Esophagus squamous epithelium (tissue), 5 donors: ENCODE measurements at regions not wholly inside any gene's neighbourhood (a gene's known extent, or its start where the extent isn't known, plus 50 kb on each side); places are given as distances from the start of the nearest gene placed in this dataset.

Experiments
- DNase-seq: peaks from one replicate; lab custom pipeline; 2025; lab: John Stamatoyannopoulos, UW
- H3K27ac ChIP-seq, 4 donors: fragments of 200-600 bp; sonication (generic); one replicate each; pipeline ENCODE4 v1.5.1; 2016 to 2019; ENCODE audit warnings: mild to moderate bottlenecking in 1 of 4
- H3K27me3 ChIP-seq, 4 donors: fragments of 200-600 bp; sonication (generic); 1 replicate in 3 of 4; 2 replicates in 1 of 4; pipeline versions ENCODE4 v1.5.1 to v1.6.0; 2017 to 2021; ENCODE audit warnings: antibody characterized with exemption in 1 of 4
- H3K36me3 ChIP-seq, 3 donors: fragments of 200-600 bp; sonication (generic); one replicate each; pipeline ENCODE4 v1.5.1; 2016 to 2019
- H3K4me1 ChIP-seq, 3 donors: fragments of 200-600 bp; sonication (generic); one replicate each; pipeline ENCODE4 v1.5.1; 2017 to 2019
- H3K4me3 ChIP-seq, 4 donors: fragments of 200-600 bp; sonication (generic); 1 replicate in 3 of 4; 2 replicates in 1 of 4; pipeline ENCODE4 v1.5.1; 2016 to 2019; ENCODE audit warnings: mild to moderate bottlenecking in 2 of 4, moderate library complexity in 1 of 4
- H3K9me3 ChIP-seq, 3 donors: fragments of 200-600 bp; sonication (generic); one replicate each; pipeline ENCODE4 v1.5.1; 2016 to 2019
- POLR2A ChIP-seq, 4 donors: fragments of 450-650 bp; IDR thresholded peaks; one replicate each; pipeline ENCODE4 v1.6.1; 2017; ENCODE audit warnings: antibody characterized with exemption in 4 of 4, mild to moderate bottlenecking in 4 of 4, moderate library complexity in 3 of 4
- WGBS, 2 donors: methylation state at CpG; one replicate each; pipeline ENCODE4 v1.1.5; 2018; 5-methylcytosine and 5-hydroxymethylcytosine counted together
- intact Hi-C: fragments of 100-400 bp; cut with DNase I; formaldehyde crosslinking; loops from one replicate; pipeline ENCODE4 v1.15.0; 2022
- TF ChIP-seq, protein P1 (sequence below), 6 experiments: fragments of 450-650 bp in 4 of 6; fragments of 200-600 bp in 2 of 6; sonication (generic) in 2 of 6; IDR thresholded peaks; one replicate each; pipeline ENCODE4 v1.5.1; 2016 to 2019; ENCODE audit warnings: antibody characterized with exemption in 6 of 6, mild to moderate bottlenecking in 4 of 6, moderate library complexity in 4 of 6
- donor health status: DM: yes; HTN: yes; CAD: no.

DNA sequence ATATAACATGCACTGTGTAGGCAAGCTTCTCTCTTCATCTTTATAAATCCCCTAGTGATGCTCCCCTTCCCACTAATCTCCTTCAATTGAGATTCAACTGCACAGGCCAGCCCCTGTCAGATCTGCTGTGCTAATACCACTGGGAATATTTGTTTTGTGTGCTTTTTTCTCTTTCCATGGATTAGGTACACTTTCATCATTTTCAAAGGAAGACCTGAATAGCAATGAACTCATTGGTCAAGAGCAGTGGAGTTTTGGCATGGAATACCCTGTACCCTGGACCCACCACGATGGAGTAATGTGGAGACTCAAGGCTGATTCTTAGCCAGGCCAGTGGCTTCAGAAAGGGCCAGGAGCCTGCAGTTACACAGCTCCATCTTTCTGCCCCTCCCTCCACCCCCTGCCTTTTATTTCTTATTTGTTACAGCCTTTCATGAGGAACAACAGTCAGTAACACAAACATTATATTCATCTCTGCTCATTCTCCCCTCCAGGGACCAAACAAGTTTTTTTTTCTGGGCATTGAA lies 75.4 kb upstream of the KCNG1 start:
- intact Hi-C loops, result no loop called here
- H3K4me1 ChIP-seq, result no peaks in the 10 kb centered on the region
- no peak overlapping the region for H3K27ac ChIP-seq
- peaks cover 0 to 25% (median 0%) of the 10 kb centered on the region in 4 donors for H3K27me3 ChIP-seq
- WGBS, 2 donors, result 38% methylated on average over 1 of the region's 1 CpG
- no peak overlapping the region for H3K4me3 ChIP-seq
- TF ChIP-seq, protein P1, sequence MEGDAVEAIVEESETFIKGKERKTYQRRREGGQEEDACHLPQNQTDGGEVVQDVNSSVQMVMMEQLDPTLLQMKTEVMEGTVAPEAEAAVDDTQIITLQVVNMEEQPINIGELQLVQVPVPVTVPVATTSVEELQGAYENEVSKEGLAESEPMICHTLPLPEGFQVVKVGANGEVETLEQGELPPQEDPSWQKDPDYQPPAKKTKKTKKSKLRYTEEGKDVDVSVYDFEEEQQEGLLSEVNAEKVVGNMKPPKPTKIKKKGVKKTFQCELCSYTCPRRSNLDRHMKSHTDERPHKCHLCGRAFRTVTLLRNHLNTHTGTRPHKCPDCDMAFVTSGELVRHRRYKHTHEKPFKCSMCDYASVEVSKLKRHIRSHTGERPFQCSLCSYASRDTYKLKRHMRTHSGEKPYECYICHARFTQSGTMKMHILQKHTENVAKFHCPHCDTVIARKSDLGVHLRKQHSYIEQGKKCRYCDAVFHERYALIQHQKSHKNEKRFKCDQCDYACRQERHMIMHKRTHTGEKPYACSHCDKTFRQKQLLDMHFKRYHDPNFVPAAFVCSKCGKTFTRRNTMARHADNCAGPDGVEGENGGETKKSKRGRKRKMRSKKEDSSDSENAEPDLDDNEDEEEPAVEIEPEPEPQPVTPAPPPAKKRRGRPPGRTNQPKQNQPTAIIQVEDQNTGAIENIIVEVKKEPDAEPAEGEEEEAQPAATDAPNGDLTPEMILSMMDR (IDR thresholded peaks at IDR 0.05), result no peak
- TF ChIP-seq POLR2A (IDR thresholded peaks at IDR 0.05), result no peak
- no peak for DNase-seq
- H3K9me3 ChIP-seq, result no peaks in the 10 kb centered on the region
- H3K36me3 ChIP-seq, result no peaks in the 10 kb centered on the region

DNA sequence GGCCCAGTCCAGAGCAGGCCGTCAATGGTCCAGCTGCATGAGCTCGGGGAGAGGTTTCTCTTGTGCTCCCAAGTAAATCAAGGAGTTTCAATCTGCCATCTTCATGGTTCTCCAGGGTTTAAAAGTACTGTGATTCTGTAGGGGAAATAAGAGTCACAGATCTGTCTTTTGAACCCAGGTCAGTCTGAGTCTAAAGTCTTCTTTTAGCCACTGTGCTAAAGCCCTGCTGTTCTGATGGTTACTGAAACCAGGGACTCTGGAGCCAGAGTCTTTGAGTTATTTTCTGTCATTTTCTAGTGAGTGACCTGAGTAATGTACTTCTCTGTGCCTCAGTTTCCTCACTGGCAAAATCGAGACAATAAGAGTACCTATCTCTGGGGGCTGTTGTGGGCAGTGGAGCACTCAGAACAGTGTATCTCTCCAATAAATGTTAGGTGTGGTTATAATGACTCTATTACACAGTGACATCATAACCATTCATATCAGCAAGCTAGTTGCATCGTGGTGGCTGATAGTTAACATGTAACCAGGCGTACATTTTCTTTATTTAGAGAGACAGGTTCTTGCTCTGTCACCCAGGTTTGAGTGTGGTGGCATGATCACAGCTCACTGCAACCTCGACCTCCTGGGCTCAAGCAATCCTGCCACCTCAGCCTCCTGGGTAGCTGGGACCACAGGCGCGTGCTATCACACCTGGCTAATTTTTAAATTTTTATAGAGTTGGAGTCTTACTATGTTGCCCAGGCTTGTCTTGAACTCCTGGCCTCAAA lies 74.6 kb upstream of the KCNG1 start:
- Histone ChIP-seq H3K9me3 (no peaks in the 10 kb centered on the region), H3K36me3 (no peaks in the 10 kb centered on the region), H3K4me3 (no peak overlapping the region), H3K4me1 (no peaks in the 10 kb centered on the region), H3K27ac (no peak overlapping the region), H3K27me3 (peaks cover 0 to 33% (median 0%) of the 10 kb centered on the region in 4 donors)
- 82 to 84% methylated on average over 7 to 8 of the region's 8 CpGs for WGBS, 2 donors
- no peak for TF ChIP-seq POLR2A (IDR thresholded peaks at IDR 0.05)
- TF ChIP-seq, protein P1 (IDR thresholded peaks at IDR 0.05), result no peak
- DNase-seq, result no peak
- intact Hi-C loops, result no loop called here

DNA sequence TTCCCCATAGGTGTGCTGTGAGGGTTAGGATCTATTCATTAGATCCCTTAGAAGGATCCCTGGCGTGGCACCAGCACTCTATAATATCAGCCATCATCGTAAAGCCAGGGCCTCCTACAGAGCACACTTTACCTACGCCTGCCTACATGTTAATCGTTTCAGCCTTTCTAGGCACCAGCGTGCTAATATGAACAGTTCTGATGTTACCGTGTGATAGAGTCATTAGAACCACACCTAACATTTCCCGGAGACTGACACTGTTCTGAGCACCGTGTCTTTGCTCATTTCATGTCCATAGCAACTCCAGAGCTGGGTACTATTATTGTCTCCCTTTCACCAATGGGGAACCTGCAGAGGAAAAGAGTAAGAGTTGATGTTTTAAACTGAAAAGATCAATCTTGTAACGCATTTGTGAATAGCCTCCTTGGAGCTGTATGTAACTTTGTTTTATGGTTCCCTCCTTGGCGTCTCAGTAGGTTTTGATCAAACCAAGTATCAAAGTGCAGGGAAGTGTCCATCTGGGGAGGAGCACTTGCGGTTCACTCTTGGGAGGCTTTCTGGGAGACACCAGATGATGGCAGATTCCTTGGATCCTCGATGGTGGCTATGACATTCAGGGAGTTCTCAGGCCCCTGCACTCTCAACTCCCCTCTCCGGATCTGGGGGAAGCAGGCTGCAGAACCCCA lies 73.8 kb upstream of the KCNG1 start:
- TF ChIP-seq, protein P1 (IDR thresholded peaks at IDR 0.05), result no peak
- TF ChIP-seq POLR2A (IDR thresholded peaks at IDR 0.05), result no peak
- WGBS, 2 donors, result 74 to 78% methylated on average over 10 to 13 of the region's 13 CpGs
- DNase-seq, result no peak
- intact Hi-C loops, result no loop called here
- H3K9me3 ChIP-seq, result no peaks in the 10 kb centered on the region
- no peak overlapping the region for H3K4me3 ChIP-seq
- peaks cover 0 to 37% (median 0%) of the 10 kb centered on the region in 4 donors for H3K27me3 ChIP-seq
- no peak overlapping the region for H3K27ac ChIP-seq
- H3K36me3 ChIP-seq, result no peaks in the 10 kb centered on the region
- H3K4me1 ChIP-seq, result peaks cover 0 to 5% (median 0%) of the 10 kb centered on the region in 3 donors

GRCh38 chr20:51095633-51096521 lies 73.0 kb upstream of the KCNG1 start:
- Histone ChIP-seq H3K4me1 (peaks cover 0 to 5% (median 0%) of the 10 kb centered on the region in 3 donors), H3K36me3 (no peaks in the 10 kb centered on the region), H3K9me3 (no peaks in the 10 kb centered on the region), H3K4me3 (no peak overlapping the region), H3K27me3 (peaks cover 0 to 45% (median 1%) of the 10 kb centered on the region in 4 donors), H3K27ac (no peak overlapping the region)
- intact Hi-C loops, result no loop called here
- DNase-seq, result no peak
- TF ChIP-seq, protein P1 (IDR thresholded peaks at IDR 0.05), result no peak
- TF ChIP-seq POLR2A (IDR thresholded peaks at IDR 0.05), result no peak
- WGBS, 2 donors, result 48 to 57% methylated on average over 6 to 7 of the region's 7 CpGs
